Fibroblast of skin of abdomen (primary cell): ENCODE measurements at regions not wholly inside any gene's neighbourhood (a gene's known extent, or its start where the extent isn't known, plus 50 kb on each side); places are given as distances from the start of the nearest gene placed in this dataset.
"Not testable (repeated sequence)": the region's sequence is repeated elsewhere in the genome, so short reads cannot be mapped to it uniquely, and the experiment has no call there.

Experiments used
- DNase-seq: peaks from one replicate; pipeline ENCODE4 v3.0.0-alpha.2; 2013

DNA sequence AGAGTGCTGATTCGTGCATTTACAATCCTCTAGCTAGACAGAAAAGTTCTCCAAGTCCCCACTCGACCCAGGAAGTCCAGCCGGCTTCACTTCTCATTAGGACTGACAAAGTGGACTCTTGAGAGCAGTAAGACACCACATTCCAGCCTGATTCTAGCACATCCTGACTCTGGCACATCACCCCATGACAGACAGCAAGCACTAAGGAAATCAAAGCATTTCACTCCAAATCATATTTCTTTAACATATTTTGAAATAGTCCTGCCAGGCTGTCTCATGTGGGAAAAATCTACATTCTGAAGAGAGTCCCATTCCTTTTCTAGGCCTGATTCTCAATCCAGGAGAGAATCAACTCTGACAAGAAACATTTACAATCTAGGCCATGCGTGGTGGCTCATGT lies 478.5 kb upstream of the AMELY start:
- DNase-seq: peak; percentile 25

DNA sequence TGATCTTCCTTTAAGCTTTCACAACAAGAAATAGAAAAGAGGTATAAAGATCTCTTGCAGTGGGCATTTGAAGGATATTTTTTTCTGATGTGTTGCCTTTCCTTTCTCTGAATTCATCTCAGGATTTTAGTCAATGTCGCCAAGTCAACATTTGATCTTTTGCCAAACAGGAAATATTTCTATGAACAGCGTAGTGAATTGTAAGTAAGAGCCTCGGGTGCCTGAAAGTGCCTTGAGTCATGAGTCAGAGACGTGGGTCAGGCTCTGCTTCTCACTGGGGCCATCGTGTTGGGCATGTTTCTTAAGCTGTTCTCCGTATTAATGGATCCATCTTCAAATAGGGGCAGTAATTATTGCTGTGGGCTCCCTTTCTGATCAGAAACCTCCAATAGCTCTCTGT lies 471.4 kb upstream of the AMELY start:
- peak; percentile 72 for DNase-seq

DNA sequence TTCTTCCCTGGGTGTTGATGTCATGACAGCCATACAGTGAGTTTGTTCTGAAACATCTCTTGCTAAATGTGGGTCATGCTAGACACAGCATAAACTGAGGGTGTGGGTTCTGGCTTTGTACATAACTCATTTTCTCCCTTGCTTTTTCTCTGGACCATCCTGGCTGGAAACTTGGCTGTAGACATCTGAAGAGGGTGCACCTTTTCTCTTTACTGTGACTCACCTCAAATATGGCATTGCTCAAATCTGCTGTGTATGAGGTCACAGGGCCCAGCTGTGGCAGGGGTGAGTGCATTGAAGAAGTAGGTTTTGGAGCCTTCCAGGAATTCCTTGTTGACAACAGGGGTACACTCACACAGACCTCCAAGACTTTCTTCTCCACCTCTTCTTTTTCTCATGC lies 465.5 kb upstream of the AMELY start:
- peak; percentile 31 for DNase-seq

DNA sequence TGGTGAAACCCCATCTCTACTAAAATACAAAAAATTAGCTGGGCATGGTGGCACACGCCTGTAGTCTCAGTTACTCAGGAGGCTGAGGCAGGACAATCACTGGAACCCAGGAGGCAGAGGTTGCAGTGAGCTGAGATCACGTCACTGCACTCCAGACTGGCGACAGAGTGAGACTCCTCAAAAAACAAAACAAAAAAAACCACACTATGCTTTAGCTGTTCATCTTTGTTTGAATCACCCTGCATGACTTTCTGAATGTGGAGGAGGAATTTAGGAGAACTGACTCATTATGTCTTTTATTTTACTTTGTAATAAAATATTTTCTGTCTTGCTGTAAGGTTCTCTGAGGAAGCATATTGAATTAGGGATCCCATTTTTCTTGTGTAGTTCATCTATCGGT lies 462.9 kb upstream of the AMELY start:
- DNase-seq: peak; percentile 58

DNA sequence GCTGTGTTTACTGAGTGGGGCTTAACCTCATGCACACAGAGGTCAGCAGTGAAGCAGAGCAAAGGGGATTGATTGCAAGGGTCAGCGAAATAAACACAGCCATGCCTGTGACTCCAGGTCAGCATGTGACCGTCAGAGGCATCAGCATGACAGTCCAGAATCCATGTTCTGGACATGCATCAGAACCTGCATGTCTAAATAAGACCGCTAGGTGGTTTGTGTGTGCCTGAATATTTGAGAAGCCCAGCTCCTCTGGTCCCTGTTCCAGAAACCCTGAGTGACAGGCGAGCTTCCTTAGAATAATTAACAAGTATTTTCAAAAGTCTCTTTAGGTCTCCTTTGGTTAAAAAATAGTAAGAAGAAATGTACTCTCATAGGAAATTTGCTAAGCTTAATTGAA lies 460.4 kb upstream of the AMELY start:
- not testable (repeated sequence) for DNase-seq

DNA sequence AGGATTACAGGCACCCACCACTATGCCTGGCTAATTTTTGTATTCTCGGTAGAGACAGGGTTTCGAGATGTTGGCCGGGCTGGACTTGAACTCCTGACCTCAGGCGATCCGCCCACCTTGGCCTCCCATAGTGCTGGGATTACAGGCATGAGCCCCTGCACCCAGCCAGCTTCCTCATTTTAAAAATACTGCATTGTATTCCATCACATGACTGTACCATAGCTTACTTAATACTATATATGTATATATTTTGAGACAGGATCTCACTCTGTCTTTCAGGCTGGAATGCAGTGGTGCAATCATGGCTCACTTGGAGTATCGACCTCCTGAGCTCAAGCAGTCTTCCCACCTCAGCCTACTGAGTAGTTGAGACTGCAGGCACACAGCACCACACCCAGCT lies 459.5 kb upstream of the AMELY start:
- DNase-seq: peak; percentile 26

DNA sequence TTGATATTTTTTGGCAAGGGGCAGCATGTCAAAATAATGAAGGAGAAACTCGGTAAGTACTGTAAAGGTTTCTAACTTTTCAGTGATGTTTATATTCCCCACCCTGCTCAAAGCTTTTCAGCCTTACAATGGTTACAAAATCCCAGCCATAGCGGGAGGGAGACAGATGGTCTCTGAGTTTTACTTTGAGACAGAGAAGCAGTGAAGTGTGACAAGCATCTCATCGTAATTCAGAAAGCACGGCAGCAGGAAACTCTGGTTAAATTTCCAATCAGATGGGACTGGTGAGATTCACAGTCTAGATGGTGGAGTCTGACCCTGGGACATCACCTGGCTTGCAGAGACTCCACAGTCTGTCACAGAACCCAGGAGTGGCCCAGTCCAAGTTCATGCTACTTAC lies 448.0 kb upstream of the AMELY start:
- no peak for DNase-seq

DNA sequence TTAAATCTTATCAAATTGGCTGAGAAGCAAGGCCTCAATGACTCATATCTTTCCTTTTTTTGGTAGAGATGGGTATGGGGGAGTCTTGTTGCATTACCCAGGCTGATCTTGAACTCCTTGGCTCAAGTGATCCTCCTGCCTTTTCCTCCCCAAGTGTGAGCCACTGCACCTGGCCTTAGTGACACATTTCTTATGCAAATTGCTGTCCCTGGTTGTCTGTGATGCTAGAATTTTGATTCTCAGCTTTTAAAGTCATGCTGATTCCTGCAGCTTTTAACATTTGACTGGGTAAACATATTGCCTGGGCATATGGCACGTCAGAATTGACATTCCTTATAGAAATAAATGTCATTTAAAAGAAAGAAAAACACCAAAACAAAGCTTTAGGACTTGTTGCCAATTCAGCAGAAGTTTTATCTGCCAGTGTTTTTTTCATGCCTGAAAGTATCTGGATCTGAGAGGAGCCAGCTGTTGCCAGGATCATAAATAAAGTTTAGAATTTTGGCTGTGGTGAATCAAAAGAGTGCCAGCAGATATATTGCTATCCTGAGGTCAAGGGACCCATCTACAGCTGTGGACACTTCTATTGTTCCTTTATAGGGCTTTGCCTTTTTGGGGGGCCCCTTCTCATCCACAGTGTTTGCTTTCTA lies 446.7 kb upstream of the AMELY start:
- no peak for DNase-seq

DNA sequence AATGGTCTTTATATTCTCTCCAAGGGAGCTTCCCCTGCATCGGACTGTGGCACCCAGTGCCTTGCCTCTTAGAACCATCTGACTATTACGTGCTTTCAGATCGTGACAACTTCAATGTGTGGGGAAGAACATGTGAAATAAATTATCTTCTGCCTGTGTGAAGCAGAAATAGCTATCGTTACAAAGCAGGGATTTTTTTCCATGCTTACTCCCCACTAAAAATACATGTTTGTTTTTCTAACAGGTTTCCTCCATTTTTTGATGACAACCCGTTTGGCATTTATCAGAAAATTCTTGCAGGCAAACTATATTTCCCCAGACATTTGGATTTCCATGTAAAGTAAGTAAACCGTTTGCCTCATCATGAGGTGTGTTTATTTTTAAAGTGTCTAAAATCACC lies 444.3 kb upstream of the AMELY start:
- peak; percentile 40 for DNase-seq

DNA sequence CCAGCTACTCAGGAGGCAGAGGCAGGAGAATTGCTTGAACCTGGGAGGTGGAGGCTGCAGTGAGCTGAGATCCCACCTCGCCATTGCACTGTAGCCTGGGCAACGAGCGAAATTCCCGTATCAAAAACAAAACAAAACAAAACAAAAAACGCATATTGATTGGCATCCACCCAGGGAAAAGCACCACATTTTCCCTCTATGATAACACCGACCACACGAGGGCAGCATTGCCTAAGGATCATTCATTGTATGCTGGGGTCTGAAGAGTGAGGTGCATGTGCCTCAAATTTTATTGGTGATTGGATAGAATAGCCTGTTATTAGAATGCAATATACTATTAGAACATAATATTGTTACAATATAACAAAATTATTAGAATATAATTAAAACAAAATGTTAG lies 433.1 kb upstream of the AMELY start:
- peak; percentile 51 for DNase-seq

DNA sequence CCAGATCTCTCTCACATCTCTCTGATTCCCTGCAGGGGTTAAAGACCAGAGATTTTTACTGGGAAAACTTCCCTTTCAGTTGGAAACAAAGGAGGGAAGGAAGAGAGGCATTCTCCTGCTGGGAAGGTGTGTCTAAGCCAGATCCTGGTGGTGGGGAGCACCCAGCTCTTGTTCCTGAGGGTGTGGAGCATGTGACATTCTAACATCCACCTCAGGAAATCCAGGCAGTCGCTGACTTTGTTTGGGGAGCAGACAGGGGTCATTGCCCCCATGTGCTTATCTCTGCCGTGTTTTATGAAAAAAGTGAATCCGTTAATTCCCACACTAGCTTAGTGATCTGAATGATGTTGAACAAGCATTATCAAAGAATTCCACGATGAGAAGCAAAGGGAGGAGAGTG lies 431.7 kb upstream of the AMELY start:
- DNase-seq: no peak

DNA sequence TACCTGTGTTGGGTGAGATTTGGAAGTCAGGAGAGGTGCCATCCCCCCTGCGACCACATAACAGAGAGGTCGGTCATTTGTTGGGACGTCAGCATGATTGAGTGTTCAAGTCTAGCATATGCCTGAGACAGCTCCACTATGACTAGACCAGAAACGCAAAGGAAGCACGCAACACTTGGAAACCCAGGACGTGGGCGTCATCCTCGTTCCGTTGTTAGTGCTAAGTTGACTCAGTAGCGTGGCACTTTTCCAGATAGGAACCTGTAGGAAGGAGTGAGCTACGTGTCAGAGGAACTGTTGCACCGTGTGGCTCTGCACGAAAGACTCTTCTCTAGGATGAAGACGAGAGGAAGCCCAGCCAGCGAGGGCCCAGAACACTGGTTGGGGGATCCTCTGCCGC lies 431.2 kb upstream of the AMELY start:
- DNase-seq: peak; percentile 20

DNA sequence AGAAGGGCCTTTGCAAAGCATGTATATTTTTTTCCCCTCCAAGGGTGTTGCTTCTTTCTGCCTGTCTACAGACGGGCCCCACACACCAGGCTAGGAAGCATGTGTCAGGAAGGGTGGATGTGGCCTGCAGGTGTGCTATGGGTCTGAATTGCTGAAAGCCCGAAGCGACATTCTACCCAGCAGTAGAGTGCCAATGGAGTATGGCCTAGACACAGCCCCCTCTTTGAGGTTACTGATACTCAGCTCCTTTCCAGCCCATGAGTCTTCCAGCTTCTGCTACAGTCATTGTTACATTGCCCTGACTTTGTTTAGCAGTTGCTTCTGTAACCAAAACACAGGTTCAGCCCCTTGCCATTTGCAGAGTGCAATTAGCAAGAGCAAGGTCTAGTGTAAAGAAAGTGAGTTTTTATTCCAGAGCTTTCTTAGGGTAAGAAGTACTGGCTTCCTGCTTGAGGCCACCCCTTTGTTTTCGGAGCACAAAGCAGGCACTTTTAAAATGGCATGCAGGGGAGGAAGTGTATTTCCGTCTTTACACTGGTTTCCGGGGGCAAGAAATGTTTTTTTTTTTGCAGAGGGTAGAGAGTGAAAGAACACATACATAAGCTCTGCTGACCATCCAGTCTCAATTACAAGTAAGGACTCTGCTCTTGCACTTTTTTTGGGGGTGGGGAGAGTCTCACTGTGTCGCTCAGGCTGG lies 428.0 kb upstream of the AMELY start:
- DNase-seq: no peak

DNA sequence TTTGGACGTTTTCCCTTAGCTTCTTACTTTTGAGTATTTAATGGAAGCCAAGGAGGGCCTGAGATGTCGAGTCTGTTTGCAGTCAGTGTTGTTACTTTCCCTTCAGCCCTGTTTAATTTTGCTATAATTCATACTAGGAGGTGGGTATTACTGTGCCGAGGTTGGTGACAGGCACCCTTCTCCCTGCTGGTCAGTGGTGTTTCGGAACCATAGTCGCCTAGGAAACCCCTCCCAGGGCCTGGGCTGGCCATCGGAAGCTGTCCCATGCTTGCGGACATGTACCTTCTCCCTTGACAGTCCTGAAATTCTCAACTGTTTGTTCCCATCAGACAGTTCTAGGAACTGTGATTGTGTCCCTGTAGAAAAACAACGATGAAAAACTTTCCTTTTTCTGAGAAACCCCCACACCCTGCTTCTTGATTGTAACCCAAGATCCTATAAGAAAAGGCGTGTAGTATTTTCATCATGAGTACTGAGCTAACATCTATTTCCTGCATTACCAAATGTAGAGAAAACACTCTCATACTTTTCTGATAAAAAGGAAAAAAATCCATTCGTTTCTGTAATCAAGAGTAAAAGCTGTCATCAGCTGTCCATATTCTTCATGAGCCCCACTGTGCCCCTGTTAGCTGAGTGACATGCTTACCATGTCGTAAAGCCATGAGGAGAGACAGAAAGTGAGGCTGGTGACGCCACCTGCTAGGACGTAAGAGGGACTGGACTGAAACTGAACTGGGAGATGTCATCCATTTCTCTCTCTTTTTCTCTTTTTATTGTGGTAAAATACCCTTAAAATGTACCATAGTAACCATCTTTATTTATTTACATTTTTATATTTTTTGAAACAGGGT lies 424.7 kb upstream of the AMELY start:
- DNase-seq: no peak

DNA sequence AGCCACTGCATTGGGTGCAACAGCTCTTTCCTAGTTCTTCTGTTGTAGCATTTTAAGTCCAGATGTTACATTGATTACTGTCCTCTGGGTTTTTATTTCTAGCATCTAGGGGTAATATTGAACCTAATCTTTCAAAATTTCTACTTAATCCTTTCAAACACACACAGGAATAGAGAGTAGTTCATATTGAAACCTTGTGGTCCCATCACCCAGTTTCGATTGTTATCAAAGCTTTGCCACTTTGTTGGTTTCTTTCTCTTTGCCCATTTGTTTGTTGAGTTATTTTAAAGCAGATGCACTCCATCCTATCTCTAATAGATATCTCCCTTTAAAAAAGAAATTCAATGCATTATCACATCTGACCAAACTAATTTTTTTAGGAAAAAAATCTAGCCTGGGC lies 422.9 kb upstream of the AMELY start:
- no peak for DNase-seq

DNA sequence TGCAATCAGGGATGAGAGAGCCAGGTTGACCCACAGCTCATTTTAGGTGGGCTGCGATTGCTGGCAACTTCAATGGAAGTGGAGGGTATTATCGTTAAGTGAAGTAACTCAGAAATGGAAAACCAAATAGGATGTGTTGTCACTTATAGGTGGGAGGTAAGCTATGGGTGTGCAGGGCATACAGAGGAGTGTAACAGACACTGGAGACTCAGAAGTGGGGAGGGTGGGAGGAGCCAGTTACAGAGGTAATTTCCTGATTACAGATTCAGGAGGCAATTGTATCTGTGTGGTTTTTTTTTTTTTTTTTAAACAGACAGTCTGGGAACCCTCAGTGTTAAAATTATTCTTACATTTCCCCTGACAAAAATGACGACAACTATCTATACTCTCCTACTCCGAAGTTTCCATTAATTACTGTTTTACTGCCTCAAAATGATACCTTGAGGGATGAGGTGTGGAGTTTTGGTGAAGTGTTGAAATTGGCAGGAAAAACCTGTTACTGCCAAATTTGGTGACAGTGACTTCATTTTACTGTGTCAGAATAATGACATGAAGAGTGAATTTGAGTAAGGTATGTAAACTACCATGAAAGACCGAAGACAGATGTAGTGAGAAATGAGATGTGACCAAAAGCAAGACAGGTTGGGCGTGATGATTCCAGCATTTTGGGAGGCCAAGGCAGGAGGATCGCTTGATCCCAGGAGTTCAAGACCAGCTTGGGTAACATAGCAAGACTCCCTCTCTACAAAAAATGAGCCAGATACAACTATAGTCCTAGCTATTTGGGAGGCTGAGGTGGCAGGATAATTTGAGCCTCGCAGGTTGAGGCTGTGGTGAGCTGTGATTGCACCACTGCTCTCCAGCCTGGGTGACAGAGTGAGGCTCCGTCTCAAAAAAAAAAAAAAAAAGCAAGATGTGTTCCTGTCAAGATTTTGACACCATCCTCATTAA lies 415.0 kb upstream of the AMELY start:
- no peak for DNase-seq

DNA sequence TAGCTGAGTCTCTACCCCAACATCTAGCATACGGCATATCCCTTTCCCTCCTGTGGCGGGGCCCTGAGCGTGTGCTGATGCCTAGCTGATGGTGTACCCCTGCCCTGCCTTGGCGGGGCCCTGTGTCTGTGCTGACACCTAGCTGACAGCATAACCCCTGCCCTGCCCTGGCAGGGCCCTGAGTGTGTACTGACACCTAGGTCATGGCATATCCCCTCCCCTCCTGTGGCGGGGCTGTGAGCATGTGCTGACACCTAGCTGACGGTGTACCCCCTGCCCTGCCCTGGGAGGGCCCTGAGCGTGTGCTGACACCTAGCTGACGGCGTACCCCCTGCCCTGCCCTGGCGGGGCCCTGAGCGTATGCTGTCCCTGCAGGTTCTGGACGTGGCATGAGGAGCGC lies 414.0 kb upstream of the AMELY start:
- no peak for DNase-seq

DNA sequence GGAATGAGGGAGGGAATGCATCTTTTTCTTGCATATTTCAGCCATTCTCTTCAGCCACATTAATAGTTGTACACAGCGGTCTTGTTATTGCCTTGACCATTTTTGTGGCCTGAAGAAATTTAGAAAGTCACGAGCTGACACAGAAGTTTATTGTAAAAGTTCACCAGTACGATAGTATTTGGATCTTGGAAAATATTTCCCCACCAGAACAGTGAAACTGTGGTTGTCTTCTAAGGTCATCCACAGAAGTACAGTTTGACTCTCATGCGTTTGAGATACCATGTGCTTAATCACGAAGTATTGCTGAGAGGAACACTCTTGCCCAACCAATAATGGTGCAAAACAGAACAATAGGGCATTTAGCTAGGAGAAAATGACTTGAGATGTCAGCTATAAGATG lies 409.2 kb upstream of the AMELY start:
- no peak for DNase-seq

DNA sequence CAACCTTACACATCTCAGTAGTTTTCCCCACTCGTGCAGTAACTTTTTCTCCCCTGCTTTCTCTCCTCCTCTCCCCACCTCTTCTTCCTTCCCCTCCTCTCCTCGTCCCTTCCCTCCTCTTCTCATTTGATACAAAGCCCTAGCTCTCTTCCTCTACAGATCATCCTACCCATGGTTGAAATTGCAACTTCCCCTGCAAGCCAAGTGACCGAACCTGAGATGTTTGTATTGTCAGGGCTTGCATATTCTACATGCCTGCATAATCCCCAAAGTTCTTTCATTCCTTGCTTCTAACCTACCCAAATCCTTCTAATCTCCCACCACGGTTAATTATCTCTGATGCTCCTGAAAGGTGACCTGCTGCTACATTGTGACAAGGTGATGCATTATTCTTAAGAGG lies 408.6 kb upstream of the AMELY start:
- not testable (repeated sequence) for DNase-seq

DNA sequence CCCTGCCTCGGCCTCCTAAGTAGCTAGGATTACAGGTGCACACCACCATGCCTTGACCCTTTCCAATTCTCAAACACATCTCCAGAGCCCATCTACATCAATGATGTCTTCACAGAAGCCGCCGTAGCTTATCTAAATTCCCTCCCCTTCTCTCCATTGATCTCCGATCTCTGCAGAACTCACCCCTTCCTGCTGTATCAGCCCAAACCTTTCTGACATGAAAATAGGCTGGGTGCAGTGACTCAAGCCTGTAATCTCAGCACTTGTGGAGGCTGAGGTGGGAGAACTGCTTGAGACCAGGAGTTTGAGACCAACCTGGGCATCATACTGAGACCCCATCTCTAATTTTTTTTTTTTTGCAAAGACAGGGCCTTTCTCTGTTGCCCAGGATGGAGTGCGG lies 406.6 kb upstream of the AMELY start:
- no peak for DNase-seq

DNA sequence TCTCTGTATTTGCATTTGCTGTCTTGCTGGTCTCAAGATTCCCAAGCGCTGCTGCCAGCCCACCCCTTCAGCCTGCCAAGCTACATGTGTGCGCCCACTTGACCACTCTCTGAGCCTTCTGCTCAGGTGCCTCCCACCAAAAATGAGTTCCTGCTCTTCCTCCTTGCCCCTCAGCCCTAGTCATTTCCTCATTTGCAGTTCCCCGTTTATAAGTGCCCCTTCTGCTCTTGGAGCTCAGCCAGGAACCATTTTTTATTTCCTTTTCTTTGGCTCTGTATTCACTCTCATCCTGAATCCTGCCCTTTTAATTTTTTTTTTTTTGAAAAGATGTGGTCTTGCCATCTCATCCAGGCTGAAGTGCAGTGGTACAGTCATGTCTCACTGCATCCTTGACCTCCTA lies 406.0 kb upstream of the AMELY start:
- DNase-seq: no peak

DNA sequence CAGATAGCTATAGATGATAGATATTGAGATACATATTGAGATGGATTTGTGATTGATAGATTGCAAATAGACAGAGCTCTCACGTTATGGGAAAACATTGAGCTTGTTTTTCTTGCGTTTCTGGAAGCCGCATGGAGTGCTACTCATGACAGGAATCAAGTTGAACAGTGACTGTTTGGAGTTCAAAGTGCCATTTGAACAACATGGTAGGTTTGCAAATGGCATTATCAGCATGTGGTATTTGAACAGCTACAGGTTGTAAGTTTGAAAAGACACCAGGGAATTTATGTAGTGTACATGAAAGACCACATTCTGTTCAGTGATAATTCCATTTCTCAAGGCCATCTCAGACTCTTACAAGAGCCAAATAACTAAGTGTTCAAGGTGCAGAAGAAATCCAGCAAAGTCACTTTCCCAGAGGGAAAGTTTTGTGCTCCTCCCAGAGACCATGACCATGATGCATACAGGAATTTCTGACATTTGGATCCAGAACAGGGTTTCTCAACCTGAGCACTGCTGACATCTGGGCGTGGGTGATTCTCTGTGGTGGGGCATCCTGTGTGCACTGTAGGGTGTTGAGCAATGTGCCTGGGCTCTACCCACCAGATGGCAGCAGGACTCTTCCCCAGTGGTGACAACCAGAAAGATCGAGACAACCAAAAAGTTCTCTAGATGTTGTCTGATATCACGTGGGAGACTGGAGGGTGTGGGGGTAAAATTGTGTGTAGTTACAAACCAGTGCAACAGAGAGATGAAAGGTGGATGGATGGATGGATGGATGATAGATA lies 399.1 kb upstream of the AMELY start:
- peak; percentile 3 for DNase-seq
